ENCODE measurements at regions not wholly inside any gene's neighbourhood (a gene's known extent, or its start where the extent isn't known, plus 50 kb on each side); places are given as distances from the start of the nearest gene placed in this dataset.

DNA sequence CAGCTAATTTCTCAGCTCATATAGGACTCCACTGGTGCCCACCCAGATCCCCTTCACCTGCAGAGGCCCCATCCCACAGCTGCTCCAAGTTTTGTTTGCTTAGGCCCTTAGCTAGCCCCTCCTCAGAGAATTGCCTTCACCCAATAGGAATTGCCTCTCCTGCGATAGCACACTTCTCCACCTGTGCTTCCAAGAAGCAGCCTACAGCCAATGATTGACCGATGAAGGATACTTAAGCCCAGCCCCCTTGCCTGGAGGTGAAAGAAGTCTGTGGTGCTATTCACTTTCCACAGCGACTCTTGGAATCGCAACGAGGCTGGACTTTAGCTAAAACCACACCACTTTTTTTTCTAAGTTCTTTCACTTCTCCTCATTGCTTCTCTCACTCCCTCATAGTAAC, 353.2 kb upstream of the BTBD3 start:
- TF ChIP-seq CTCF (IDR thresholded peaks at IDR 0.05; ENCODE audit: low read length), result no peak
- TF ChIP-seq EZH2 (optimal IDR thresholded peaks at IDR 0.05; ENCODE audit: low read depth, low read length), result no peak
- TF ChIP-seq EZH2phosphoT487 (IDR thresholded peaks at IDR 0.05; ENCODE audit: low read length), result no peak
